Stomach (tissue), 8 donors: ENCODE measurements at regions not wholly inside any gene's neighbourhood (a gene's known extent, or its start where the extent isn't known, plus 50 kb on each side); places are given as distances from the start of the nearest gene placed in this dataset.

ENCODE experiments used
- DNase-seq, 2 donors: peaks; one replicate each; pipeline versions ENCODE4 v3.0.0 to v3.0.0-alpha.2; 2013 to 2019
- H3K27ac ChIP-seq, 5 donors: fragments of 200-600 bp in 4 of 5; sonication (generic) in 4 of 5; one replicate each; pipeline ENCODE4 v1.5.1; 2013 to 2019; ENCODE audit warnings: mild to moderate bottlenecking in 1 of 5, moderate library complexity in 1 of 5
- H3K27me3 ChIP-seq, 3 donors: fragments of 200-600 bp; sonication (generic); one replicate each; pipeline ENCODE4 v1.5.1; 2017 to 2019; ENCODE audit warnings: mixed run types in 1 of 3
- H3K36me3 ChIP-seq, 4 donors: fragments of 200-600 bp; sonication (generic); 1 replicate in 3 of 4; 2 replicates in 1 of 4; pipeline ENCODE4 v1.5.1; 2016 to 2019
- H3K4me1 ChIP-seq, 4 donors: fragments of 200-600 bp; sonication (generic); one replicate each; pipeline ENCODE4 v1.5.1; 2016 to 2019
- H3K4me3 ChIP-seq, 4 donors: fragments of 200-600 bp; sonication (generic) in 3 of 4; one replicate each; pipeline ENCODE4 v1.5.1; 2016 to 2019; ENCODE audit warnings: mild to moderate bottlenecking in 1 of 4
- H3K9me3 ChIP-seq, 4 donors: fragments of 200-600 bp; sonication (generic); one replicate each; pipeline ENCODE4 v1.5.1; 2016 to 2019
- CTCF ChIP-seq, 7 experiments: fragments of 450-650 bp in 4 of 7; fragments of 200-600 bp in 3 of 7; sonication (generic) in 3 of 7; IDR thresholded peaks; one replicate each; pipeline ENCODE4 v1.5.1; 2016 to 2019; ENCODE audit warnings: antibody characterized with exemption in 7 of 7, control low read depth in 2 of 7, mild to moderate bottlenecking in 1 of 7
- EP300 ChIP-seq: sonication (generic); formaldehyde crosslinking; IDR thresholded peaks from one replicate; pipeline ENCODE4 v1.6.1; 2017; ENCODE audit warnings: antibody characterized with exemption
- POLR2A ChIP-seq, 4 donors: fragments of 450-650 bp; IDR thresholded peaks; one replicate each; pipeline ENCODE4 v1.6.1; 2016; ENCODE audit warnings: antibody characterized with exemption in 4 of 4, control low read depth in 2 of 4, mild to moderate bottlenecking in 1 of 4, moderate library complexity in 1 of 4
- POLR2AphosphoS5 ChIP-seq, 3 donors: sonication (generic); formaldehyde crosslinking; IDR thresholded peaks; one replicate each; pipeline ENCODE4 v1.6.1; 2016; ENCODE audit warnings: antibody characterized with exemption in 3 of 3
- WGBS, 5 donors: extraction: QIAGEN DNeasy Blood & Tissue Kit in 3 of 5; methylation state at CpG; one replicate each; pipeline versions ENCODE4 v1.1.5 to v1.1.7; 2013 to 2018; 5-methylcytosine and 5-hydroxymethylcytosine counted together
- intact Hi-C: fragments of 100-400 bp; cut with DNase I; formaldehyde crosslinking; loops from one replicate; pipeline ENCODE4 v1.15.1; 2023; ENCODE audit warnings: low total_unique reads
- donor health status: healthy with polysubstance abuse.
- donor health status: Bipolar disorder and iron deficiency.
- donor health status: healthy.

GRCh38 chr18:39604836-39605235 is 2039.2 kb upstream of the CELF4 start:
- Histone ChIP-seq H3K4me1 (no peaks in the 10 kb centered on the region), H3K27ac (no peak overlapping the region), H3K27me3 (no peaks in the 10 kb centered on the region), H3K9me3 (no peaks in the 10 kb centered on the region), H3K4me3 (no peak overlapping the region), H3K36me3 (no peaks in the 10 kb centered on the region)
- DNase-seq, result no peak
- no peak for TF ChIP-seq EP300
- no peak for TF ChIP-seq POLR2A (IDR thresholded peaks at IDR 0.05)
- no peak for TF ChIP-seq CTCF (IDR thresholded peaks at IDR 0.05)
- TF ChIP-seq POLR2AphosphoS5 (IDR thresholded peaks at IDR 0.05), result no peak
- intact Hi-C loops, result no loop called here
- WGBS, 5 donors, result 82 to 90% (median 89%) methylated on average over 5 of the region's 5 CpGs

- Histone ChIP-seq H3K9me3 (no peaks in the 10 kb centered on the region), H3K4me1 (no peaks in the 10 kb centered on the region), H3K27me3 (no peaks in the 10 kb centered on the region), H3K4me3 (no peak overlapping the region), H3K27ac (no peak overlapping the region), H3K36me3 (no peaks in the 10 kb centered on the region)
- DNase-seq, result no peak
- no peak for TF ChIP-seq POLR2AphosphoS5 (IDR thresholded peaks at IDR 0.05)
- no peak for TF ChIP-seq CTCF (IDR thresholded peaks at IDR 0.05)
- TF ChIP-seq EP300, result no peak
- TF ChIP-seq POLR2A (IDR thresholded peaks at IDR 0.05), result no peak
- WGBS, 5 donors, result 85 to 93% (median 91%) methylated on average over 4 of the region's 4 CpGs
- intact Hi-C loops, result no loop called here
These were observed 2036.5 kb upstream of the CELF4 start for GRCh38 chr18:39602131-39602530.

- 73 to 80% (median 77%) methylated on average over 4 of the region's 4 CpGs for WGBS, 5 donors
- Histone ChIP-seq H3K27me3 (no peaks in the 10 kb centered on the region), H3K36me3 (no peaks in the 10 kb centered on the region), H3K27ac (no peak overlapping the region), H3K4me1 (no peaks in the 10 kb centered on the region), H3K9me3 (no peaks in the 10 kb centered on the region), H3K4me3 (no peak overlapping the region)
- TF ChIP-seq EP300 (no peak), POLR2AphosphoS5 (IDR thresholded peaks at IDR 0.05) (no peak), POLR2A (IDR thresholded peaks at IDR 0.05) (no peak), CTCF (IDR thresholded peaks at IDR 0.05) (no peak)
- DNase-seq, result no peak
- intact Hi-C loops, result no loop called here
These were observed 2035.3 kb upstream of the CELF4 start for GRCh38 chr18:39600894-39601293.

- 29 to 71% (median 47%) methylated on average over 2 of the region's 2 CpGs for WGBS, 5 donors
- no peak overlapping the region for H3K27ac ChIP-seq
- no peaks in the 10 kb centered on the region for H3K27me3 ChIP-seq
- no peak overlapping the region for H3K4me3 ChIP-seq
- no peaks in the 10 kb centered on the region for H3K9me3 ChIP-seq
- H3K36me3 ChIP-seq, result no peaks in the 10 kb centered on the region
- no peak for DNase-seq
- TF ChIP-seq POLR2A (IDR thresholded peaks at IDR 0.05), result no peak
- intact Hi-C loops, result no loop called here
- H3K4me1 ChIP-seq, result no peaks in the 10 kb centered on the region
These were observed 2033.7 kb upstream of the CELF4 start for GRCh38 chr18:39599251-39599650.

GRCh38 chr18:39596891-39597290 is 2031.3 kb upstream of the CELF4 start:
- Histone ChIP-seq H3K4me3 (no peak overlapping the region), H3K27ac (no peak overlapping the region), H3K27me3 (no peaks in the 10 kb centered on the region), H3K36me3 (no peaks in the 10 kb centered on the region), H3K4me1 (no peaks in the 10 kb centered on the region), H3K9me3 (no peaks in the 10 kb centered on the region)
- peak in 1 of 2 donors; percentile 60 for DNase-seq
- TF ChIP-seq POLR2AphosphoS5 (IDR thresholded peaks at IDR 0.05), result no peak
- no peak for TF ChIP-seq POLR2A (IDR thresholded peaks at IDR 0.05)
- no peak for TF ChIP-seq EP300
- TF ChIP-seq CTCF (IDR thresholded peaks at IDR 0.05), result no peak
- intact Hi-C loops, result no loop called here
- 16 to 36% (median 30%) methylated on average over 7 of the region's 7 CpGs for WGBS, 5 donors
